GM21786 (cell line): ENCODE measurements at regions not wholly inside any gene's neighbourhood (a gene's known extent, or its start where the extent isn't known, plus 50 kb on each side); places are given as distances from the start of the nearest gene placed in this dataset.

ENCODE experiments used
- ATAC-seq: cut with Tn5 transposase; IDR thresholded peaks from one replicate; pipeline ENCODE4 v1.9.1; 2021; ENCODE audit not compliant: unreplicated experiment

DNA sequence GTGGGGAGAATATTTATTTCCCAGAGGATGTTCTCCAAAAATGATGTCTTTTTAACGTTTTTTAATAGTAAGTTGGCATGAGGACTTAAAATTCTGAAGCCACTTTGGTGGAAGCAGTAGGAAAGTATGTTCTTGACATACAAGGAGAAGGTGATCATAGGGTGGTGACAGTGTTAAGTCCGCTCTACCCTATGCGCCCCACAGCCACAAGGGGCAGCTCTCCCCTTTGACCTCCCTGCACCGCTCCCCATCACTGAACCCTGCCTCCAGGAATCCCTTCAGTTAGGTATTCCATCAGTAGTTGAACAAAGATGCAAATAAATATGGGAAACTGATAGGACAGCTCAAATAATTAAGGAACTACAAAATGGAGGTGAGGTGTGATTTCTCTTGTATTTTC, 111.4 kb downstream of the PLEKHG1 start:
- no peak for ATAC-seq

DNA sequence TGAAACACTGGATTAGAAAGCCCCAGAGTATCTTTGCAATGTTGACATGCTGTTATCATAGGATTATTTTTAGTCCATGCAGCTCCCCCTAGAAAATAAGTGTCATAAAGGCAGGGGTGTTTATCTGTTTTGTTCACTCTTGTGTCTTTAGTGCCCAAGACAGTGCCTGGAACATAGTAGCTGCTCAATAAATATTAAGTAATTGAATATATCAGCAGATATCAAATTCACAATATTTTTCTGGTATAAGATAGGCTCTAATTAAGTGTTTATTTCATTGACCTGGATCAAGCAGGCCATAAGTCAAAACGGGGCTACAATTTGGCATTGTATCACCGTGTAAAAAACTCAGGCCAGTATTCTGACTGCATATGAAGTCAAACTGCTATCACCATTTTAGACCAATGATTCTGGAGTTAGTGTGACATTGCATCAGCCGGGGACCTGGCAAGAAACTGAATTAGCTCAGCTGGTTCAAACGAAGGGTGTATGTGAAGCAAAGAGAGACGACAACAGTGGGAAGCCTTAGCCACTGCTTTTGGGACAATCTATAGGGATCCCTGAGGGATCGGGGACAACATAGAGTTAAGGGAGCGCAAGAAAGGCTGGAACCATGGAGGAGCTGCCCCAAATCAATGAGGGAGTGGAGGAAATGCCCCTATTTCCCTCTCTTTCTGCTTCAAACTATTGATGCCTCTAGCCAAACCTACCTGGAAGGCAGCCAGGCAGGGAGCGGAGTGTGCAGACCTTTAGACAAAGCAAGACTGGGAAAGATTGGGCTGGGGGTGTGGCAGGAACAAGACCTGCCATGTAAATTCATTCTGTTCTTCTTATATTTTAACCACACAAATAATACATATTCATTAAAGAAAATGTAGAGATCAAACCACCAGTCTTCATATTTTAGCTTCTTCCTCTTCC, 112.2 kb downstream of the PLEKHG1 start:
- no peak for ATAC-seq

DNA sequence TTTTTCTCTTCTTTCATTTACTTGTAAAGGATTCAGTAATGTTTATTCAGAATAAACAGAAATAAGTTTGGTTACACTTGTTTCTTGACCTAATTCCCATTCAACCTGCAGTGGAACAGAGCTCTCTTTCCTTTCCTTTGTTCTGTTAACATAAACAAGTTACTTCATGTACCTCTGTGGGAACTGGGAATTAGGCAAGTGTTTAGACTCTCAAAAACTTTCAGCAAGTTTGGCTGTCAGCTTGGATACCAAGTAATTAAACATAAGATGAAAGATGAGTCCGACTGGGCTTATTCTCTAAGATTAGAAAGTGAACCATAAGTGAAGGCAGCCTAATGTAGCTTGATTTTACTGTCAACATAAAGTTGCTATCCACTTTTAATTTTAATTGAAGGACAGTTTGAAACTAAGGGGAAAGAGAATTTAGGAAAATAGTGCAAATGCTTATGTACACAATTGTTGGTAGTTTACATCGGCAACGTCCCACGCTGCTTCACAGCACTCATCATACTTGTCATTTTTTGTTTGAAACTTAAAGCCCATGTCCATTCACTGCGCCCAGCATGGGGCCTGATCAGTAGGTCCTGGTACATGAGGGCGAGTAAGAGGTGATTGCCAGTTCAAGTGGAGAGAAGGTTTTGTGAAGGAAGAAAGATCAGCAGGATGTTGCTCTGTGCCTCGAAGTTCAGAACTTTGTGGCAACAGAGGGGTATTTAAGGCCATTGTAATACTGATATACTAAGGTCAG, 113.0 kb downstream of the PLEKHG1 start:
- ATAC-seq: no peak

DNA sequence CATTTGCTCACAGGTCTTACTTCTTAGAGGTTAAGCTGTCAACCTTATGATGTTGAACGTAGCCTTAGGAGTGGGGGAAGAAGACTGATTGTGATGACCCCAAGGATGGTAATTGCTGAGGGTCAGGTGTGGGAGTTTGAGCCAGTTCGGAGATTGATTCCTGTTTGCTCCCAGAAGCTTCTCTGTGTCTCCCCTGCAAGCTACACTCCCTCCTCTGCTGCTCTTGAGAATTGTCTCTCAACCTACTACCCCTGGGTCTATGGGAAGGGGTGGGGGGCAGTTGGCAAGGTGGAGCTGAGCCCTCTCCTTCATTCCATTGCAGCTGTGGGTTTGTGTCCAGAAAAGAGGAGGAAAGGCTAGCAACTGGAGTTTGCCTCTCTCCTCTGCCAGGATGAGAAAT, 113.8 kb downstream of the PLEKHG1 start:
- ATAC-seq: no peak

DNA sequence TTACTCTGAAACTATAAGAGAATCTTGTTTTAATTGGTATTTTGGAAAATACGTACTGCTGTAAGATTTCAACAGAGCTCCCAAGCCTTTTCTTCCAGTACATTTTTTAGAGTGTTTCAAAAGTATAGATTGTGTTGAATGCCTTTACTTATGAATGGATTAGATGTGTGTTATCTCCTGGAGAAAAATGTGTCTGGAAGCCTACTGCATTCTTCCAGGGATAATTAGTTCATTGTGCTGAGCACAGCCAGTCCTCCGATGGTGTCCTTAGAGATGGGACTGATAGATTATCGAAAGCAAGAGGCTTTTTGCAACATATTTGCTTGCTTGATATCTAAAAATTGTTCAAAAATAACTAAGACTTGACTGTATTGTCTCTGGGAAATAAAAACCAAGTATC, 114.2 kb downstream of the PLEKHG1 start:
- no peak for ATAC-seq

DNA sequence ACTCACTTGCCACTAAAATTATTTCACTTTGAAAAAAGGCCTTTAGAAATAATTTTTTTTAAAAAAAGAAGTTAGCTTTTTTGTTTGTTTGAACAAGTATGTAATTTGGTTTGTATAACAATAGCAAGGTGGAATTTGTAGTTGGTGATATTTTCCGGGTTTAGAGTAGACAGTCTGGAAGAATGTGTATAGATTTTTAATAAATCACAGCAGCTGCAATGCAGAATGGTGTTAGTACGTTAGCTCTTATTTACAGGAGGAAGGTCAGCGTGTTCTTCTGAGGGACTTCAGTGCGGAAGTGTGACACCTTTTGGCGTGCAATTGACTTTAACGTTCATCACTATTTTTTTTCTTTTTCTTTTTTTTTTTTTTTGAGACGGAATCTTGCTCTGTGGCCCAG, 115.4 kb downstream of the PLEKHG1 start:
- ATAC-seq: no peak

DNA sequence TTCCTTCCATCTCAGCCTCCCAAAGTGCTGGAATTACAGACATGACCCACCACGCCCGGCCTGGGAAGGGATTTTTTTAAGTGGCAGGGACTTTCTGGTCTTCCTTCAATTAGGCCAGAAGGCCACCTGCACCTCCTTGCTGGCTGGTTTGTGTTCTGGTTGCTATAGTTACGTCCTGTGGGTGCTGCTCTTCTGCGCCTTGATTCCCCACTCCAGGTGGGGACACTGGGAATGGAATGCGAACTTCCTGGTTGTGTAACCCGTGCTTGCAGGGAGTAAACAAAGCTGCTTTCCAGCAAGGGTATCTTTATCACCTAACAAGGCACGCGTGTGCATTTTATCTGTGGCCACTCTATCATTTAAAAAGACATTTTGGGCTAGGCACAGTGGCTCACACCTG, 117.7 kb downstream of the PLEKHG1 start:
- no peak for ATAC-seq

DNA sequence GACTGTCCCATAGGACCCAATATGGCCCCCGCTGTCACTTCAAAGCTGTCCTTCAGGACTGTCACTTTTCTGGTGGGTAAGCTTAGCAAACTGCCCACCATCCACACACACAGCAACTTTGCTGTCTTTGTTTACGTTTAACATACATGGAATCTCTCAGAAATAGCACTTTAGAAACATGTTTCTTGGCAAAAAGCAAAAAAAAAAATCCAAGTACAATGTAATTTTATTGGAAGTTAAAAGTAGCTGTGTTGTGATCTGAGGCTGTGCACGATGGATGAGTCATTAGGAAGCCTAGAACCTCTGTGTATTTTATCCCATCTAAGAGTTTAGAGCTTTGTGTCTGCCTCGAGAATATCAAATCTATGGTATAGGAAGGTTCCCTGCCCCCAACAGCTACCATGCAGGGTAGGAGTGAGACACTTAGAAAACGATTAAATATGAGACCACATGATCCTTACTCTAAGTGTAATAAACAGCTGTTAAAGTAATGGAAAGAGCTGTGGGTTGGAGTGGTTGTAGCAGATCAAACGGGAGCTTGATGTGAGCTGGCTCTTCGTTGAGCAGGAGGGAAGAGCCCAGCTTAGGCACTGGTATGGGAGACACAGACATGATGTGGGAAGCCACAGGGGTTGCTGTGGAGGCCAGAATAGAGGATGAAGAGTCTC, 119.5 kb downstream of the PLEKHG1 start:
- no peak for ATAC-seq

DNA sequence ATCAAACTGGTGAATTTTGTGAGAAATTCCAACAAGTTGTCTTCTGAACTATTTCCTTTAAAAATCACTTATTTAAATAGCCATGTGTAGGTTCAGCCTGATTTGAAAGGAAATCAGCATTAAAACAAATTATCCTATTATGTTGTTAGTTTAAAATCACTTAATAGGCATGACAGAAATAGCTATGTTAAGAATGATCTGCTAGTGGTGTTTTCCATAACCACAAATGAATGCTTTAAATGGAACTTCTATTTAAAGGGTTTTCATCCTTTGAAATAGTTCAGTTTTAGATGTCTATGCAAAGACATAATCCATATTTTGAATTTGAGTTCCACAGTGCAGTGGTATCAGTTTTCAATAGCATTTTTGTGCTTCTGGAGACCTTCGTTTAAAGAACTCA, 120.1 kb downstream of the PLEKHG1 start:
- no peak for ATAC-seq

DNA sequence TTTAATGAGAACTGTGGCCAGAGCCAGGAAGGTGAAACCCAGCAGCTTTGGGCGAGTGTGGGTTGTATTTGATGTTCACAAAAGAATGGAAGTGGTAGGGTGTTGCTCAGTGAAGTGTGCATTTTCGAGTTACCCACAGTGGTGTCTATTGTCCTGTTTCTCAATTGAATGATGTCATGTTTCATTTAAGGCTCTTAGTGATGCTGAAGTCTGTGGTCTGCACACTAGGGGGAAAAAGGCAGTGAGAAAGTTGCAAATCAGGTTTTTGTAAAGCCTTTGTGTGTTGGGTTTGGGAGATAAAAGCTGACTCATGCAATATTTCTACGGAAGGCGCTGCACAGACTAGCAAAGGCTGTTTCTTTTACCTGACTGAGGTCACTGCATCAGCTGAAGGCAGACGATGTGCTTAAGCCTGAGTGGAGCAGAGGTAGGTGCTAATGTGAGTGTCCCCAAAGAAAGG, 121.1 kb downstream of the PLEKHG1 start:
- peak; percentile 99 for ATAC-seq

DNA sequence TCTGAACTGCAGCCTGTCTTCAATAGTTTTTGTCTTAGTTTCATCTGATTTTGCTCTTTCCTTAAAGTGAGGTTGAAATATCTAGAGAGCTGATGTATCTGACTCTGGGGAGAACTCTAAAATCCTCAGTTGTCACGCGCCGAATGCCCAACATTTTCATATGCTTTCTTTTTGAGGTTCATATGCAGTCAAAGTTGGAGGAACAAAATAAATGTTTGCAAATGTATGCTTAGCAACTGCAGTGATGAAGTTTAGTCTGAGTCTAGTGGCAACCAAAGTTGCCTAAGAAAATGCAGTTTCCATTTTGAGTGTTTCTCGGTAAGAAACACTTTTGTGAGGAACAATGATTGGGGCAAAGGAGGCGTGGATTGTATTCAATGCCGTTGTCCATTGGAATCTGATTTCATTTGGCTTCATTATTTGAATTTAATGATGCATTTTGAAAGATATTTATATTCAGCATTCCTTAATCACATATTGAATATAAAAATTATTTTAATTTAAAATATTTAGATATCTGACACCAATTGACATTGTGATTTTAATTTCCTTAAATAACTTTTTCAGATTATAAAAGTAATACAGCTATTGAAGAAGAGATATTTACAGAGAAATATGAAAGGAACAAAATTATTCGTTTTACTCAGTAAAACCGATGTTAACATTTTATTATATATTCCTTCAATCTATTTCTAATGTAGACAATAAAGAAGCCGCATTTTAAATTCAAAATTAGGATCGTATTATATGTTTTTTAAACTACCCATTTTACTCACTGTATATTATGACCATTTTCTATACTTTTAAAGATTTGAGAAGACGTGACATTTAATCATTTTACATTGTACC, 122.0 kb downstream of the PLEKHG1 start:
- no peak for ATAC-seq

DNA sequence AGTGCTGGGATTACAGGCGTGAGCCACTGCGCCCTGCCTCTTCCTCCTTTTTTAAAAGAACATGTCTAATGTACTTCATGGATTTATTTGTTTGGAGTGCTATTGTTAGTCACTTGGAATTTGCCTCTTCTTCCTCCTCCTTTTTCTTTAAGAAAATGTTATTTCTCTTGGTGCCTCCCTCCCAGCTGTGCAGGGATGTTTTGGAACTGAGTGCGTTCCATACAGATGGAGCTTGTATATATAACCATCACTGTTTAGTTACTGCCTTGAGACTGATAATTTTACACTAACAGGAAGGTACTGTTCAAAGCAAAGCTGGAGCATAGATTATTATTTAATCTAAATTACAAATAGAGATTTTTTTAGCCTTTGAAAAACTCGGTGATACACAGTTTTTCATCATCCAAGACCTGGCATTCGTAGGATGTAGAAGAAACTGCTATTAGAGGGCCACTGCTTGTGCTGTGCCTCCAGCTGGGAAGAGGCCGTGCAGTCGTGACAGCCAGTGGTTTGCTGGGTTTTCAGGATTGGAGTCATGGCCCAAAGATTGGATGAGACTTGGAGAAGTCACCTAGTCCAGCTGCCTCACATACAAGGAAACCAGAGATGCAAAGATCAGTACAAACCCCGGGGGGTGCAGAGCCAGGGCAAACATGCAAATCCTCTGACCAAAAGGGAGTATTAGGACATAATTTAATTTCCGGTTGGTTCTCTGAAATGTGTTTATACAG, 123.1 kb downstream of the PLEKHG1 start:
- ATAC-seq: no peak

DNA sequence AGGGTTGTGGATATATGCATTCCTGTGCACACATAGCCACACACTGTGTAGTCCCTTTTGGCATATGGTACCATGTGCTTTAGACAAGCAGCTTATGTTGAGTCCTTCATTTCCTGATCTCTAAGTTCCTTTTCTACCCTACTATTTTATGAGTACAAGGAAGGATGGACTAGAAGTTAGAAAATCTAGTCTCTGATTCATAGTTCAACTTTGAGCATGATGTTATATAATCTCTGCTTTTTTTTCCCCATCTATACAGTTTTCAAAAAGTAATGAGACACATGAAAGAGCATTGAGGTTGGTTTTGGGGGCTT, 123.6 kb downstream of the PLEKHG1 start:
- no peak for ATAC-seq

DNA sequence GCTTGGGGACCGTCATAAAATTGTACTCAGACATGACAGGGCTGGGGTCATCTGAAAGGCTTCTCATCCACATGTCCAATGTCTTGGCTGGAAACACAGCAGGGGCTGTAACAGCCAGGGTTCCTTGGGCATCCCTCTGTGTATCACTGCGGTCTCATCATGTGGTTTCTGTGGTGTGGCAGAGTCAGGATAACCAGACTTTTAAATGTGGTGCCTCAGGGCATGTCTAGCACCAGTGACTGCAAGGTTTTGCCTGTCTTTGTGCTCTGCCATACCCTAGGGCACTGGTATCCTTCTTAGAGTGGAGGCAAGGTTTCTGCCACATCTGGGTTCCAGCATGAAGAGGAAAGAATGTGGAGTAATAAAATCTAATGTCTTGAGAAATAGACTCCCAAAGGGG, 124.2 kb downstream of the PLEKHG1 start:
- no peak for ATAC-seq

DNA sequence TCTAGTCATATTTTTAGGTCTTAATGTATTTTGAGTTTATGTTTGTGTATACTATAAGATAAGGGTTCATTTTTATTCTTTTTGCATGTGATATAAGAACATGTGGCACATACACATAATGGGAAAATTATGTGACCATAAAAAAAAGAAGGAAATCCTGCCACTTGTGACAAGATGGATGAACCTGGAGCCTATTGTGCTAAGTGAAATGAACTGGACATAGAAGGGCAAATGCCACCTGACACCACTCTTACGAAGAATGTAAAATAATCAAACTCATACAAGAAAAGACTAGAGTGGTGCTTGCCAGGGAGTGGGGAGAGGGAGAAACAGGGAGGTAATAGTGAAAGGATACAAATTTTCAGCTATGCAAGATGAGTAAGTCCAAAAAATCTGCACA, 126.1 kb downstream of the PLEKHG1 start:
- ATAC-seq: no peak

DNA sequence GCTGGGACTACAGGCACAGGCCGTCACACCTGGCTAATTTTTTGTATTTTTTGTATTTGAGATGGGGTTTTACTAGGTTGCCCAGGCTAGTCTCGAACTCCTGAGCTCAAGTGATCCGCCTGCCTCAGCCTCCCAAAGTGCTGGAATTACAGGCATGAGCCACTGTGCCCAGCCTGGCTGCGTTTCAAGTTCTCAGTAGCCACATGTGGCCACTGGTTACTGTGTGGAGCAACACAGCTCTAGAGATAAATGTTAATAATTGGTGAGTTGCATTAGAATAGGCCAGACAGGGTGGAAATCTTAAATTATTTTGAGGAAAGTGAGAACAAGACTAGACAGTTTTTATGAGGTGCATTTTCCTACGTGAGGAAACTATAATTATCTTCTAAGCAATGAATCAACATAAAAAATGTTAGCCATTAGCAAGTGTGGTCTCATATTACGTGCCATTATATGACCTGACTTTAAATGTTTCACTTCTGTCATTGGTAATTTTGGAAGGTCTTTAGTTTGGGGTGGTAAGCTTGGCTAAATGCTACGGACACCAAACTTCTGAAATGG, 129.6 kb downstream of the PLEKHG1 start:
- no peak for ATAC-seq

DNA sequence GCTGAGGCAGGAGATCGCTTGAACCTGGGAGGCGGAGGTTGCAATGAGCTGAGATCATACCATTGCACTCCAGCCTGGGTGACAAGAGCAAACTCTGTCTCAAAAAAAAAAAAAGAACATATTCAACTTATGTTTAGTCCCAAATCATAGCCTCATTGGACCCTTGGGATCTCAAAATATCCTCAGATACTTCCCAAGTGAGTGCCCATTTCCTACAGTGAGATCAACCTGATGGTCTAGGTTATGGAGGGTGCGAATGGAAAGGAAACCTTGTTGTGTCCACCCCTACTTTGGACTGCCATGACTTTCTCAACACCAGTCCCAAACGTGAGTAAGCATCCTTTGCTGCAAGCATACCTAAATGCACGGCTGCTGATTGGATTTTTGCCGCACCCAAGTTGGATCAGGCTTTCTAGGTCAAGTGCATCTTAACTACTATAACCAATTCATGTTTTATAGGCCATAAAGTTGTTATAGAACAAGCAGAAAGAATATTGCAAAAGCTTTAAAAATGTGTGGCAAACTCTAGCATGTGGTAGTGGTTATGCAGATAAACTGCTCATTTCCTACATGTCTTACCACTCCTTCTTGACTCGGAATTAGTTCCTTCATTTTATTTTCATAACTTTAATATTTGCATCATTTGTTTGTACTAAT, 131.2 kb downstream of the PLEKHG1 start:
- no peak for ATAC-seq

DNA sequence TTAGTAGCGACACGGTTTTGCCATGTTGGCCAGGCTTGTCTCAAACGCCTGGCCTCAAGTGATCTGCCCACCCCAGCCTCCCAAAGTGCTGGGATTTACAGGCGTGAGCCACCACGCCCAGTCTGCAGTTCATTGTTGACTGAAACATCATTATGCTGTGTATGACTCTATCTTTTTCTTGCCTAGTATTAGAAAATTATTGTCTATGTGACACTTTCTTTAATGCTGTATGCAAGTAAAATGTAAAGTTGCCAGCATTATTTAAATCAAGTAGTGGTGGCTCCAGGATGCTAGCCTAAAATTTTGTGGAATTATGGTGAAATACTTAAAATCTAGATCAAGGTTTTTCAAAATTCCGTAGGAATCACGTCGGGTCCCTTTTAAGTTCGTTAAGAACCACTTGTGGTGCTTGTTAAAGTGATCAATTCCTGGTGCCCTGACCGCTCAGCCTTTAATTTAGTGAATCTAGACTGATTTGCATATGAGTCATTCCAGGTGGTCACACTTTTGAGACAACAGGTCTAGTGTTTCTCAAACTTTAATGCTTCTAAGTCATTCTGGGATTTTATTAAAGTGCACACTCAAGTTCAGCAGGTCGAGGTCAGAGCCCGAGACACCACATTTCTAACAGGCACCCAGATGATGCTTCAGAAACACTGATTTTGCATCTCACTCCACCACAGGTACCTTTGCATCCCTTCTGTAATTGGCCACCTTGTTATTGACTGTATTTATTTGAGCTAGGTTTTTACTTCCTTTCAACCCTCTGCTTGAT, 132.6 kb upstream of the MTHFD1L start:
- ATAC-seq: peak; percentile 83

DNA sequence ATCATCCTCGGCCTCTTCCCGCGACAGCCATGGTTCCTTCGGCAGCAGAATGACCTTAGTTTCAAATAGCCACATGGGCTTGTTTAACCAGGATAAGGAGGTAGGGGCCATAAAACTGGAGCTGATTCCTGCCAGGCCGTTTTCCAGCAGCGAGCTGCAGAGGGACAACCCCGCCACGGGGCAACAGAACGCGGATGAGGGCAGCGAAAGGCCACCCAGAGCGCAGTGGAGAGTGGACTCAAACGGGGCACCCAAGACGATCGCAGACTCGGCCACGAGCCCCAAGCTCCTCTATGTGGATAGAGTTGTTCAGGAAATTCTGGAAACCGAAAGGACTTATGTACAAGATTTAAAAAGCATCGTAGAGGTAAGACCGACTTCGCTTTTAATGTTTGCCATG, 131.8 kb upstream of the MTHFD1L start:
- no peak for ATAC-seq
